Chondrocyte (in vitro differentiated cells): ENCODE measurements at regions not wholly inside any gene's neighbourhood (a gene's known extent, or its start where the extent isn't known, plus 50 kb on each side); places are given as distances from the start of the nearest gene placed in this dataset.
"Not testable (repeated sequence)": the region's sequence is repeated elsewhere in the genome, so short reads cannot be mapped to it uniquely, and the experiment has no call there.

Source experiments
- DNase-seq: peaks from one replicate; pipeline ENCODE4 v3.0.0; 2021; ENCODE audit warnings: mixed read lengths, low spot score
- H3K27ac Mint-ChIP-seq: one replicate; pipeline ENCODE4 v1.8.0; 2021; ENCODE audit warnings: mild to moderate bottlenecking, moderate library complexity, mixed read lengths; ENCODE audit not compliant: unreplicated experiment
- H3K27me3 Mint-ChIP-seq: 2 replicates; pipeline ENCODE4 v1.8.0; 2021; ENCODE audit warnings: low read depth, mixed read lengths
- H3K36me3 Mint-ChIP-seq: 2 replicates; pipeline ENCODE4 v1.8.0; 2021; ENCODE audit warnings: low read depth, mixed read lengths
- H3K4me1 Mint-ChIP-seq: 2 replicates; pipeline ENCODE4 v1.8.0; 2021; ENCODE audit warnings: low read depth, mild to moderate bottlenecking, mixed read lengths
- H3K4me3 Mint-ChIP-seq: one replicate; pipeline ENCODE4 v1.8.0; 2021; ENCODE audit warnings: mild to moderate bottlenecking, moderate library complexity, mixed read lengths; ENCODE audit not compliant: unreplicated experiment
- H3K9me3 Mint-ChIP-seq: 2 replicates; pipeline ENCODE4 v1.8.0; 2021; ENCODE audit warnings: low read depth, mixed read lengths
- TF ChIP-seq, protein P1 (sequence below): fragments of 200-600 bp; sonication (generic); IDR thresholded peaks from 2 replicates; pipeline ENCODE4 v1.5.0; 2021; ENCODE audit warnings: antibody characterized with exemption, mild to moderate bottlenecking, moderate library complexity

GRCh38 chr20:30484009-30484748 is 773.3 kb upstream of the DEFB115 start:
- H3K27me3 Mint-ChIP-seq = no peaks in the 10 kb centered on the region
- peaks cover 47% of the 10 kb centered on the region for H3K9me3 Mint-ChIP-seq
- H3K4me3 Mint-ChIP-seq = no peak overlapping the region

GRCh38 chr20:30484749-30485070 is 772.8 kb upstream of the DEFB115 start:
- Mint-ChIP-seq H3K4me1 (no peaks in the 10 kb centered on the region), H3K36me3 (peaks cover 3% of the 10 kb centered on the region), H3K27me3 (no peaks in the 10 kb centered on the region), H3K9me3 (peaks cover 41% of the 10 kb centered on the region), H3K27ac (no peak overlapping the region), H3K4me3 (no peak overlapping the region)
- DNase-seq = no peak
- TF ChIP-seq, protein P1, sequence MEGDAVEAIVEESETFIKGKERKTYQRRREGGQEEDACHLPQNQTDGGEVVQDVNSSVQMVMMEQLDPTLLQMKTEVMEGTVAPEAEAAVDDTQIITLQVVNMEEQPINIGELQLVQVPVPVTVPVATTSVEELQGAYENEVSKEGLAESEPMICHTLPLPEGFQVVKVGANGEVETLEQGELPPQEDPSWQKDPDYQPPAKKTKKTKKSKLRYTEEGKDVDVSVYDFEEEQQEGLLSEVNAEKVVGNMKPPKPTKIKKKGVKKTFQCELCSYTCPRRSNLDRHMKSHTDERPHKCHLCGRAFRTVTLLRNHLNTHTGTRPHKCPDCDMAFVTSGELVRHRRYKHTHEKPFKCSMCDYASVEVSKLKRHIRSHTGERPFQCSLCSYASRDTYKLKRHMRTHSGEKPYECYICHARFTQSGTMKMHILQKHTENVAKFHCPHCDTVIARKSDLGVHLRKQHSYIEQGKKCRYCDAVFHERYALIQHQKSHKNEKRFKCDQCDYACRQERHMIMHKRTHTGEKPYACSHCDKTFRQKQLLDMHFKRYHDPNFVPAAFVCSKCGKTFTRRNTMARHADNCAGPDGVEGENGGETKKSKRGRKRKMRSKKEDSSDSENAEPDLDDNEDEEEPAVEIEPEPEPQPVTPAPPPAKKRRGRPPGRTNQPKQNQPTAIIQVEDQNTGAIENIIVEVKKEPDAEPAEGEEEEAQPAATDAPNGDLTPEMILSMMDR = no peak

More at GRCh38 chr20:30484009-30484748, 773.3 kb upstream of the DEFB115 start:
- TF ChIP-seq, protein P1 = no peak
- no peak overlapping the region for H3K27ac Mint-ChIP-seq
- H3K36me3 Mint-ChIP-seq = peaks cover 3% of the 10 kb centered on the region
- no peaks in the 10 kb centered on the region for H3K4me1 Mint-ChIP-seq
- DNase-seq = peak; percentile 86

- peaks cover 33% of the 10 kb centered on the region for H3K9me3 Mint-ChIP-seq
- H3K27me3 Mint-ChIP-seq = no peaks in the 10 kb centered on the region
- no peaks in the 10 kb centered on the region for H3K4me1 Mint-ChIP-seq
- H3K27ac Mint-ChIP-seq = no peak overlapping the region
- H3K36me3 Mint-ChIP-seq = peaks cover 3% of the 10 kb centered on the region
- H3K4me3 Mint-ChIP-seq = no peak overlapping the region
- TF ChIP-seq, protein P1 = no peak
- peak; percentile 82 for DNase-seq
Measured at GRCh38 chr20:30485331-30486102, 771.9 kb upstream of the DEFB115 start.

GRCh38 chr20:30486103-30486478 is 771.4 kb upstream of the DEFB115 start:
- Mint-ChIP-seq H3K4me3 (no peak overlapping the region), H3K36me3 (peaks cover 3% of the 10 kb centered on the region), H3K27me3 (no peaks in the 10 kb centered on the region), H3K4me1 (no peaks in the 10 kb centered on the region), H3K9me3 (peaks cover 35% of the 10 kb centered on the region), H3K27ac (no peak overlapping the region)
- TF ChIP-seq, protein P1 = no peak
- DNase-seq = no peak

DNA sequence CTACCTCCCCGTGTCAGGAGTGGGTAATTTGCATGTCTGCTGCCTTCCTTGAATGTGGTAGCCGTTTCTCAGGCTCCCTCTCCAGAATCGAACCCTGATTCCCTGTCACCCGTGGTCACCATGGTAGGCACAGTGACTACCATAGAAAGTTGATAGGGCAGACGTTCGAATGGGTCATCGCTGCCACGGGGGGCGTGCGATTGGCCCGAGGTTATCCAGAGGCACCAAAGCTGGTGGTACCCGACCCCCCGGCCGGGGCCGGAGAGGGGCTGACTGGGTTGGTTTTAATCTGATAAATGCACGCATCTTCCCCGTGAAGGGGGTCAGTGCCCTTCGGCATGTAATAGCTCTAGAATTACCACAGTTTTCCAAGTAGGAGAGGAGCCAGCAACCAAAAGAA is 770.0 kb upstream of the DEFB115 start:
- H3K27me3 Mint-ChIP-seq, H3K36me3 Mint-ChIP-seq, H3K4me3 Mint-ChIP-seq, H3K4me1 Mint-ChIP-seq, H3K27ac Mint-ChIP-seq: not testable (repeated sequence)
- peak; percentile 56 for DNase-seq
- H3K9me3 Mint-ChIP-seq = peaks cover 27% of the 10 kb centered on the region
